Smooth muscle cell (in vitro differentiated cells): ENCODE measurements at regions not wholly inside any gene's neighbourhood (a gene's known extent, or its start where the extent isn't known, plus 50 kb on each side); places are given as distances from the start of the nearest gene placed in this dataset.

Source experiments
- DNase-seq: peaks from one replicate; lab custom pipeline; 2025; ENCODE audit not compliant: unreplicated experiment; lab: John Stamatoyannopoulos, UW
- H2AFZ ChIP-seq: fragments of 200-600 bp; sonication (generic); 2 replicates; pipeline ENCODE4 v1.6.0; 2016; ENCODE audit warnings: antibody characterized with exemption, low read depth, mild to moderate bottlenecking
- H3F3A ChIP-seq: fragments of 200-600 bp; sonication (generic); 2 replicates; pipeline ENCODE4 v1.6.0; 2017; ENCODE audit warnings: antibody characterized with exemption, low read depth
- H3K27ac ChIP-seq: fragments of 200-600 bp; sonication (generic); 2 replicates; pipeline ENCODE4 v1.5.1; 2016; ENCODE audit warnings: low read depth, mild to moderate bottlenecking
- H3K27me3 ChIP-seq: fragments of 200-600 bp; sonication (generic); 2 replicates; pipeline ENCODE4 v1.6.1; 2016; ENCODE audit warnings: low read depth, mild to moderate bottlenecking
- H3K36me3 ChIP-seq: fragments of 200-600 bp; sonication (generic); 2 replicates; pipeline ENCODE4 v1.5.1; 2016; ENCODE audit warnings: low read depth
- H3K4me1 ChIP-seq: fragments of 200-600 bp; sonication (generic); 2 replicates; pipeline ENCODE4 v1.5.1; 2016; ENCODE audit warnings: low read depth
- H3K4me2 ChIP-seq: fragments of 200-600 bp; sonication (generic); 2 replicates; pipeline ENCODE4 v1.6.0; 2016; ENCODE audit warnings: mild to moderate bottlenecking
- H3K4me3 ChIP-seq: fragments of 200-600 bp; sonication (generic); 2 replicates; pipeline ENCODE4 v1.5.1; 2016; ENCODE audit warnings: mild to moderate bottlenecking
- H3K79me2 ChIP-seq: fragments of 200-600 bp; sonication (generic); 2 replicates; pipeline ENCODE4 v1.6.0; 2016; ENCODE audit warnings: low read depth, mild to moderate bottlenecking
- H3K9ac ChIP-seq: fragments of 200-600 bp; sonication (generic); 2 replicates; pipeline ENCODE4 v1.6.0; 2016; ENCODE audit warnings: low read depth
- H3K9me3 ChIP-seq: fragments of 200-600 bp; sonication (generic); replicated peaks from 2 replicates; pipeline ENCODE4 v1.5.1; 2016; ENCODE audit warnings: low read depth
- H4K20me1 ChIP-seq: fragments of 200-600 bp; sonication (generic); 2 replicates; pipeline ENCODE4 v1.6.0; 2016; ENCODE audit warnings: low read depth
- CTCF ChIP-seq: fragments of 200-600 bp; sonication (generic); IDR thresholded peaks from 2 replicates; pipeline ENCODE4 v1.5.1; 2017; ENCODE audit warnings: borderline replicate concordance, mild to moderate bottlenecking, antibody characterized with exemption; ENCODE audit not compliant: insufficient read depth, poor library complexity, severe bottlenecking
- WGBS: methylation state at CpG from one replicate; pipeline ENCODE4 v1.1.7; 2016; ENCODE audit warnings: low lambda C conversion rate; 5-methylcytosine and 5-hydroxymethylcytosine counted together

- Histone ChIP-seq H2AFZ (no peak overlapping the region), H3K9me3 (no peaks in the 10 kb centered on the region), H3K27me3 (no peaks in the 10 kb centered on the region), H3F3A (no peaks in the 10 kb centered on the region), H3K36me3 (no peaks in the 10 kb centered on the region), H3K4me2 (no peak overlapping the region), H4K20me1 (no peaks in the 10 kb centered on the region), H3K79me2 (no peaks in the 10 kb centered on the region), H3K4me1 (no peaks in the 10 kb centered on the region), H3K9ac (no peak overlapping the region), H3K27ac (no peak overlapping the region), H3K4me3 (no peak overlapping the region)
- DNase-seq = no peak
- no peak for TF ChIP-seq CTCF
- 71% methylated on average over 1 of the region's 1 CpG for whole genome bisulfite sequencing
Observed at GRCh38 chr2:88818381-88818780, 126.9 kb downstream of the RPIA start.

GRCh38 chr2:88824951-88825350, 133.5 kb downstream of the RPIA start:
- Histone ChIP-seq H3K27ac (no peak overlapping the region), H3K79me2 (no peaks in the 10 kb centered on the region), H3K27me3 (no peaks in the 10 kb centered on the region), H3K9ac (no peak overlapping the region), H3K9me3 (peaks cover 6% of the 10 kb centered on the region), H3K4me3 (no peak overlapping the region), H3K36me3 (no peaks in the 10 kb centered on the region), H3K4me1 (no peaks in the 10 kb centered on the region), H3K4me2 (no peak overlapping the region), H2AFZ (no peak overlapping the region), H3F3A (no peaks in the 10 kb centered on the region), H4K20me1 (no peaks in the 10 kb centered on the region)
- no peak for TF ChIP-seq CTCF
- 69% methylated on average over 5 of the region's 6 CpGs for WGBS
- DNase-seq = no peak

GRCh38 chr2:88826399-88826798, 134.9 kb downstream of the RPIA start:
- no peaks in the 10 kb centered on the region for H3K4me1 ChIP-seq
- H3K4me3 ChIP-seq = no peak overlapping the region
- H3K9ac ChIP-seq = no peak overlapping the region
- no peaks in the 10 kb centered on the region for H3K27me3 ChIP-seq
- H2AFZ ChIP-seq = no peak overlapping the region
- H4K20me1 ChIP-seq = no peaks in the 10 kb centered on the region
- H3K27ac ChIP-seq = no peak overlapping the region
- WGBS = 43% methylated on average over 4 of the region's 4 CpGs
- peaks cover 11% of the 10 kb centered on the region for H3K9me3 ChIP-seq
- H3F3A ChIP-seq = no peaks in the 10 kb centered on the region
- H3K79me2 ChIP-seq = no peaks in the 10 kb centered on the region
- no peak for DNase-seq
- no peak for TF ChIP-seq CTCF
- H3K36me3 ChIP-seq = no peaks in the 10 kb centered on the region
- no peak overlapping the region for H3K4me2 ChIP-seq

DNA sequence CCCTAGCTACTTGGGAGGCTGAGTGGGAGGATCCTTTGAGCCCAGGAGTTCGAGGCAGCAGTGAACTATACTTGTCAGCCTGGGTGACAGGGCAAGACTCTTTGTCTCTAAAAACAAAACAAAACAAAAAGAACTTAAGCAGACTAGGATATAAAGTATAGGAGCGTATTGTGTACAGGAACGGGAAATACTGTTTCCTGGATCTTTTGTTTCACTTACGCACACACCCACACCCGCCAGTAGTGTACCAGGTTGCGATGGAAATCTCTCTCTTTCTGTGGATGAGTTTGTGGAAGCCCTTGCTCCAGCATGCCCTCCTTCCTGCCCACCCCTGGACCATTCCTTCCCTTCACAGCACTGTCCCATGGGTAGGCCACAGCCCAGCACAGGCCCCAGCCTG, 136.3 kb downstream of the RPIA start:
- 81% methylated on average over 6 of the region's 6 CpGs for WGBS
- H3K36me3 ChIP-seq = no peaks in the 10 kb centered on the region
- H3K9me3 ChIP-seq = peaks cover 11% of the 10 kb centered on the region
- no peaks in the 10 kb centered on the region for H4K20me1 ChIP-seq
- TF ChIP-seq CTCF = no peak
- no peak overlapping the region for H3K9ac ChIP-seq
- no peaks in the 10 kb centered on the region for H3K4me1 ChIP-seq
- no peak overlapping the region for H3K4me3 ChIP-seq
- H2AFZ ChIP-seq = no peak overlapping the region
- DNase-seq = no peak
- no peaks in the 10 kb centered on the region for H3K27me3 ChIP-seq
- no peak overlapping the region for H3K4me2 ChIP-seq
- H3K79me2 ChIP-seq = no peaks in the 10 kb centered on the region
- no peaks in the 10 kb centered on the region for H3F3A ChIP-seq
- no peak overlapping the region for H3K27ac ChIP-seq
